Suprapubic skin (tissue), 4 donors: ENCODE measurements at regions not wholly inside any gene's neighbourhood (a gene's known extent, or its start where the extent isn't known, plus 50 kb on each side); places are given as distances from the start of the nearest gene placed in this dataset.
"Not testable (repeated sequence)": the region's sequence is repeated elsewhere in the genome, so short reads cannot be mapped to it uniquely, and the experiment has no call there.

Experiments used
- EP300 ChIP-seq: sonication (generic); formaldehyde crosslinking; IDR thresholded peaks from one replicate; pipeline ENCODE4 v1.6.1; 2017; ENCODE audit warnings: antibody characterized with exemption
- POLR2A ChIP-seq, 2 donors: fragments of 450-650 bp; IDR thresholded peaks; one replicate each; pipeline ENCODE4 v1.6.1; 2017; ENCODE audit warnings: antibody characterized with exemption in 2 of 2, mild to moderate bottlenecking in 2 of 2, moderate library complexity in 2 of 2
- POLR2AphosphoS5 ChIP-seq, 3 donors: sonication (generic); formaldehyde crosslinking; IDR thresholded peaks; one replicate each; pipeline ENCODE4 v1.6.1; 2017; ENCODE audit warnings: antibody characterized with exemption in 3 of 3
- TF ChIP-seq, protein P1 (sequence below), 2 donors: fragments of 200-600 bp in 1 of 2; fragments of 450-650 bp in 1 of 2; sonication (generic) in 1 of 2; IDR thresholded peaks; one replicate each; pipeline ENCODE4 v1.5.1; 2016 to 2019; ENCODE audit warnings: antibody characterized with exemption in 2 of 2, mild to moderate bottlenecking in 1 of 2, moderate library complexity in 1 of 2

DNA sequence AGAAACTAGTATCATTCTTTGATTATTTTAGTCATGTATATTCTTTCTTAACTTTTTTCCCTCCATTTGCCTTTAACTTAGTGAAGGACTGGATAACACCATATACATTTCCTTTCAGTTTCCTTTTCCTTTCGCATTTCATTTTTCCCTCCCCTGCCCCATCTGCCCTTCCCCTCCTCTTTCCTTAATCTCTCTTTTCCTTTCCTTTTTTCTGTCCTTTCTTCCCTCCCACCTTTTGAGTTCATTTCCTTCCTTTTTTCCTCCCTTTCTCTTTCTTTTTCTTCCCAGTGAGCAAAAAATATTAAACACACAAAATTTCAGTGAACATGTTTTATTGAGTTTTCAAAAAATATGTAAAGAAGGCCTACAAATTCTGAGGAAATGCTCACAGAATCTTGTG is 373.3 kb downstream of the SRGAP2C start:
- TF ChIP-seq, protein P1, sequence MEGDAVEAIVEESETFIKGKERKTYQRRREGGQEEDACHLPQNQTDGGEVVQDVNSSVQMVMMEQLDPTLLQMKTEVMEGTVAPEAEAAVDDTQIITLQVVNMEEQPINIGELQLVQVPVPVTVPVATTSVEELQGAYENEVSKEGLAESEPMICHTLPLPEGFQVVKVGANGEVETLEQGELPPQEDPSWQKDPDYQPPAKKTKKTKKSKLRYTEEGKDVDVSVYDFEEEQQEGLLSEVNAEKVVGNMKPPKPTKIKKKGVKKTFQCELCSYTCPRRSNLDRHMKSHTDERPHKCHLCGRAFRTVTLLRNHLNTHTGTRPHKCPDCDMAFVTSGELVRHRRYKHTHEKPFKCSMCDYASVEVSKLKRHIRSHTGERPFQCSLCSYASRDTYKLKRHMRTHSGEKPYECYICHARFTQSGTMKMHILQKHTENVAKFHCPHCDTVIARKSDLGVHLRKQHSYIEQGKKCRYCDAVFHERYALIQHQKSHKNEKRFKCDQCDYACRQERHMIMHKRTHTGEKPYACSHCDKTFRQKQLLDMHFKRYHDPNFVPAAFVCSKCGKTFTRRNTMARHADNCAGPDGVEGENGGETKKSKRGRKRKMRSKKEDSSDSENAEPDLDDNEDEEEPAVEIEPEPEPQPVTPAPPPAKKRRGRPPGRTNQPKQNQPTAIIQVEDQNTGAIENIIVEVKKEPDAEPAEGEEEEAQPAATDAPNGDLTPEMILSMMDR (IDR thresholded peaks at IDR 0.05) = not testable (repeated sequence)
- TF ChIP-seq POLR2A (IDR thresholded peaks at IDR 0.05); EP300; POLR2AphosphoS5 (IDR thresholded peaks at IDR 0.05): not testable (repeated sequence)
